Heart left ventricle (tissue), 16 donors: ENCODE measurements at regions not wholly inside any gene's neighbourhood (a gene's known extent, or its start where the extent isn't known, plus 50 kb on each side); places are given as distances from the start of the nearest gene placed in this dataset.

Source experiments
- ATAC-seq, 4 donors: fragments of 200-7000 bp; cut with Tn5 transposase; one replicate each; pipeline ENCODE4 v1.9.1; 2020 to 2022; ENCODE audit warnings: moderate library complexity in 4 of 4, mild to moderate bottlenecking in 3 of 4, moderate number of reproducible peaks in 1 of 4
- DNase-seq, 5 donors: peaks; one replicate each; pipeline ENCODE4 v3.0.0-alpha.2; 2020
- H3K27ac ChIP-seq, 12 donors: fragments of 200-600 bp; sonication (generic) in 4 of 12; one replicate each; pipeline versions ENCODE4 v1.5.0 to v1.8.0; 2016 to 2022; ENCODE audit warnings: mild to moderate bottlenecking in 2 of 12
- H3K27me3 ChIP-seq, 9 donors: fragments of 200-600 bp; sonication (generic) in 2 of 9; one replicate each; pipeline versions ENCODE4 v1.5.1 to v1.8.0; 2016 to 2022; ENCODE audit warnings: mild to moderate bottlenecking in 3 of 9
- H3K36me3 ChIP-seq, 9 donors: fragments of 200-600 bp; sonication (generic) in 2 of 9; one replicate each; pipeline versions ENCODE4 v1.5.0 to v1.8.0; 2018 to 2022; ENCODE audit warnings: mild to moderate bottlenecking in 2 of 9
- H3K4me1 ChIP-seq, 12 donors: fragments of 200-600 bp; sonication (generic) in 4 of 12; one replicate each; pipeline versions ENCODE4 v1.5.0 to v1.8.0; 2016 to 2022; ENCODE audit warnings: mild to moderate bottlenecking in 3 of 12
- H3K4me3 ChIP-seq, 12 donors: fragments of 200-600 bp; sonication (generic) in 4 of 12; one replicate each; pipeline versions ENCODE4 v1.5.0 to v1.8.0; 2017 to 2022; ENCODE audit warnings: mild to moderate bottlenecking in 9 of 12, moderate library complexity in 4 of 12
- H3K9me3 ChIP-seq, 12 donors: fragments of 200-600 bp; sonication (generic) in 4 of 12; one replicate each; pipeline versions ENCODE4 v1.5.0 to v1.8.0; 2016 to 2022; ENCODE audit warnings: mild to moderate bottlenecking in 1 of 12
- CTCF ChIP-seq, 12 donors: fragments of 200-600 bp; sonication (generic) in 4 of 12; IDR thresholded peaks; one replicate each; pipeline versions ENCODE4 v1.5.0 to v1.8.0; 2018 to 2022; ENCODE audit warnings: antibody characterized with exemption in 12 of 12, mild to moderate bottlenecking in 5 of 12
- POLR2A ChIP-seq, 2 donors: fragments of 450-650 bp; IDR thresholded peaks; one replicate each; pipeline ENCODE4 v1.6.1; 2017; ENCODE audit warnings: antibody characterized with exemption in 2 of 2, mild to moderate bottlenecking in 2 of 2, moderate library complexity in 2 of 2
- whole genome bisulfite sequencing, 4 donors: extraction: QIAGEN DNeasy Blood & Tissue Kit in 2 of 4; methylation state at CpG; one replicate each; pipeline versions ENCODE4 v1.1.5 to v1.1.7; 2013 to 2018; 5-methylcytosine and 5-hydroxymethylcytosine counted together
- intact Hi-C, 10 donors: fragments of 100-400 bp; cut with DNase I; formaldehyde crosslinking; loops; one replicate each; pipeline versions ENCODE4 v1.11.1 to v1.14.2; 2022
- donor health status: ischemic (EF 13 %, LVEDD 7.1; RV severe dilation, severe dysfunction).
- donor health status: healthy with polysubstance abuse.
- donor health status: DM: no; HTN: yes; CAD: no.
- donor health status: DM: no; HTN: no; CAD: no.
- donor health status: ischemic (EF 25% LVEDD 6.9; RV normal size, moderate dysfunction).
- donor health status: ischemic (EF 25% LVEDD 5.7; RV mildly dilated, moderate dysfunction).
- donor health status: healthy.
- donor health status: DM: yes; HTN: yes; CAD: no.
- donor health status: ischemic (EF 35%, LVEDD 5.7; RV mildly dilated, moderate dysfunction).
- donor health status: nonischemic (EF 11% LVEDD 7.7; RV severe dilation, severe dysfunction).
- donor health status: DM: yes; HTN: yes; CAD: no.
- donor health status: PGD.
- donor health status: ischemic (EF 29% LVEDD 5.4; RV normal size, mild dysfunction).
- donor health status: nonischemic (EF 23%, LVEDD 6.1; RV moderate dilation, normal function).

GRCh38 chr3:109887293-109887692 is 549.9 kb upstream of the DPPA4 start:
- 83 to 100% (median 90%) methylated on average over 2 of the region's 2 CpGs for WGBS, 4 donors
- intact Hi-C loops, result no loop called here
- no peak overlapping the region for H3K27ac ChIP-seq
- peaks cover 0 to 15% (median 2%) of the 10 kb centered on the region in 12 donors for H3K9me3 ChIP-seq
- H3K36me3 ChIP-seq, result no peaks in the 10 kb centered on the region
- no peaks in the 10 kb centered on the region for H3K4me1 ChIP-seq
- TF ChIP-seq POLR2A (IDR thresholded peaks at IDR 0.05) (no peak), CTCF (IDR thresholded peaks at IDR 0.05) (no peak)
- ATAC-seq, result no peak
- H3K27me3 ChIP-seq, result no peaks in the 10 kb centered on the region
- no peak overlapping the region for H3K4me3 ChIP-seq
- DNase-seq, result no peak

GRCh38 chr3:109888026-109888425 is 550.7 kb upstream of the DPPA4 start:
- ATAC-seq, result no peak
- no peak overlapping the region for H3K4me3 ChIP-seq
- DNase-seq, result no peak
- H3K36me3 ChIP-seq, result no peaks in the 10 kb centered on the region
- no peaks in the 10 kb centered on the region for H3K4me1 ChIP-seq
- intact Hi-C loops, result no loop called here
- H3K27ac ChIP-seq, result no peak overlapping the region
- peaks cover 0 to 11% (median 2%) of the 10 kb centered on the region in 12 donors for H3K9me3 ChIP-seq
- TF ChIP-seq POLR2A (IDR thresholded peaks at IDR 0.05) (no peak), CTCF (IDR thresholded peaks at IDR 0.05) (no peak)
- no peaks in the 10 kb centered on the region for H3K27me3 ChIP-seq

GRCh38 chr3:109897734-109898133 is 560.4 kb upstream of the DPPA4 start:
- TF ChIP-seq CTCF (IDR thresholded peaks at IDR 0.05) (no peak), POLR2A (IDR thresholded peaks at IDR 0.05) (no peak)
- WGBS, 4 donors, result 68 to 82% (median 75%) methylated on average over 1 of the region's 1 CpG
- no peaks in the 10 kb centered on the region for H3K27me3 ChIP-seq
- no peaks in the 10 kb centered on the region for H3K4me1 ChIP-seq
- H3K27ac ChIP-seq, result no peak overlapping the region
- intact Hi-C loops, result no loop called here
- no peak overlapping the region for H3K4me3 ChIP-seq
- H3K9me3 ChIP-seq, result peaks cover 0 to 4% (median 0%) of the 10 kb centered on the region in 12 donors
- ATAC-seq (no peak), DNase-seq (no peak)
- H3K36me3 ChIP-seq, result no peaks in the 10 kb centered on the region

GRCh38 chr3:109899925-109900324 is 562.6 kb upstream of the DPPA4 start:
- no peak overlapping the region for H3K4me3 ChIP-seq
- WGBS, 4 donors, result 63 to 73% (median 68%) methylated on average over 2 of the region's 2 CpGs
- H3K4me1 ChIP-seq, result no peaks in the 10 kb centered on the region
- ATAC-seq (no peak), DNase-seq (no peak)
- H3K9me3 ChIP-seq, result no peaks in the 10 kb centered on the region
- intact Hi-C loops, result no loop called here
- no peaks in the 10 kb centered on the region for H3K36me3 ChIP-seq
- no peaks in the 10 kb centered on the region for H3K27me3 ChIP-seq
- TF ChIP-seq CTCF (IDR thresholded peaks at IDR 0.05) (no peak), POLR2A (IDR thresholded peaks at IDR 0.05) (no peak)
- no peak overlapping the region for H3K27ac ChIP-seq
